ENCODE measurements at regions not wholly inside any gene's neighbourhood (a gene's known extent, or its start where the extent isn't known, plus 50 kb on each side); places are given as distances from the start of the nearest gene placed in this dataset.

DNA sequence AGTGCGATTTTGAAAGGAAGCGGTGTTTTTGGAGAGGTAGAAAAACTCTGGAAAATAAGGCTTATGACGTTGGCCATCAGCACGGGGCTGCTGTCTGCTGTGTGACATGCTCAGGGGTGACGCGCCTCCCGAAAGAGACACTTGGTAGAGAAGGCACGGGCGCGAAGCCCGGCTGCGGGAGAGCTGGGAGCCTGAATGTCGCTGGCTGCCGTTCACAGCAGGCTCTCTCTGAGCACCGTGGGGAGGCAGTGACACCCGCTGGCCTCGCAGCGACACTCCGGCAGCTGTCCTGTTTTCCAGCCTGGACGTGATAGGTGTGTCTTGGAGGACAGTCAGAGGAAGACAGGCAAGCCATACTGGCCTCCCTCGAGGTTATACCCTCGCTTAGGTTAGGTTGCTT, 759.1 kb upstream of the RBFOX1 start:
- DNase-seq (ENCODE audit: low spot score), result no peak
- H3K36me3 ChIP-seq (ENCODE audit: insufficient read depth, low read length), result no peaks in the 10 kb centered on the region
- H3K27ac ChIP-seq (ENCODE audit: low read depth, low read length, poor library complexity, severe bottlenecking), result no peak overlapping the region
- H3K9me3 ChIP-seq (ENCODE audit: low read length), result no peaks in the 10 kb centered on the region
- ChIA-PET CTCF (ENCODE audit: unreplicated experiment) (no interaction called here), POLR2A (no interaction called here)
- H3K4me1 ChIP-seq (ENCODE audit: insufficient read depth, low read length, poor library complexity, severe bottlenecking), result no peaks in the 10 kb centered on the region
- H3K4me2 ChIP-seq (ENCODE audit: low read length), result no peak overlapping the region
- no peak overlapping the region for H2AFZ ChIP-seq (ENCODE audit: low read length)
- H3K4me3 ChIP-seq (ENCODE audit: low read depth, low read length, poor library complexity, severe bottlenecking), result no peak overlapping the region
- no peaks in the 10 kb centered on the region for H3K9me2 ChIP-seq (ENCODE audit: insufficient read depth, low read length)
- intact Hi-C loops (cut with micrococcal nuclease; ENCODE audit: unreplicated experiment), result no loop called here
- no TSS peak for BruUV-seq (replicated peaks)
- no peak for TF ChIP-seq EZH2phosphoT487 (IDR thresholded peaks at IDR 0.05; ENCODE audit: borderline replicate concordance, low read depth, low read length)
- TF ChIP-seq, protein P1, sequence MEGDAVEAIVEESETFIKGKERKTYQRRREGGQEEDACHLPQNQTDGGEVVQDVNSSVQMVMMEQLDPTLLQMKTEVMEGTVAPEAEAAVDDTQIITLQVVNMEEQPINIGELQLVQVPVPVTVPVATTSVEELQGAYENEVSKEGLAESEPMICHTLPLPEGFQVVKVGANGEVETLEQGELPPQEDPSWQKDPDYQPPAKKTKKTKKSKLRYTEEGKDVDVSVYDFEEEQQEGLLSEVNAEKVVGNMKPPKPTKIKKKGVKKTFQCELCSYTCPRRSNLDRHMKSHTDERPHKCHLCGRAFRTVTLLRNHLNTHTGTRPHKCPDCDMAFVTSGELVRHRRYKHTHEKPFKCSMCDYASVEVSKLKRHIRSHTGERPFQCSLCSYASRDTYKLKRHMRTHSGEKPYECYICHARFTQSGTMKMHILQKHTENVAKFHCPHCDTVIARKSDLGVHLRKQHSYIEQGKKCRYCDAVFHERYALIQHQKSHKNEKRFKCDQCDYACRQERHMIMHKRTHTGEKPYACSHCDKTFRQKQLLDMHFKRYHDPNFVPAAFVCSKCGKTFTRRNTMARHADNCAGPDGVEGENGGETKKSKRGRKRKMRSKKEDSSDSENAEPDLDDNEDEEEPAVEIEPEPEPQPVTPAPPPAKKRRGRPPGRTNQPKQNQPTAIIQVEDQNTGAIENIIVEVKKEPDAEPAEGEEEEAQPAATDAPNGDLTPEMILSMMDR (conservative IDR thresholded peaks at IDR 0.05; ENCODE audit: low read length), result no peak
- H3K79me2 ChIP-seq (ENCODE audit: insufficient read depth, low read depth, low read length), result no peaks in the 10 kb centered on the region
- no peaks in the 10 kb centered on the region for H4K20me1 ChIP-seq (ENCODE audit: insufficient read depth, low read length)

DNA sequence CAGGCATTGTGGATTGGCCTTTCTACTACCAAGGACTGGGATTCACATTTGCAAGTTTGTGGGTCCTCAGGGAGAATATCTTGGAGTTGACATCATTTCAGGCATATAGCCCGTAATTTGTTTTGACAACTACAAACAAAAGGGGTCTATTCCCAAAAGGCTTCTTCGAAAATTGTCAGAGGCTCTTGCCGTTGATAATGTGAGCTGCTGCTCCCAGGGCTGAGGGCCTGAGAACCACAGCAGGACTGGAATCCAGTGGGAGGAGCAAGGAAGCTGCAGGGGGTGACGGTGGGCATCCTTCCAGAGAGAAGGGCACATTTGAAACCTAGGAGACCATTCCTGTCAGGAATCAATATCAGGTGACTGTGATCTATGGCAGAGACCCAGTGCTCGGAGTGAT, 761.6 kb upstream of the RBFOX1 start:
- no peaks in the 10 kb centered on the region for H3K4me1 ChIP-seq (ENCODE audit: insufficient read depth, low read length, poor library complexity, severe bottlenecking)
- H3K36me3 ChIP-seq (ENCODE audit: insufficient read depth, low read length), result no peaks in the 10 kb centered on the region
- DNase-seq (ENCODE audit: low spot score), result no peak
- H3K4me3 ChIP-seq (ENCODE audit: low read depth, low read length, poor library complexity, severe bottlenecking), result no peak overlapping the region
- H4K20me1 ChIP-seq (ENCODE audit: insufficient read depth, low read length), result no peaks in the 10 kb centered on the region
- intact Hi-C loops (cut with micrococcal nuclease; ENCODE audit: unreplicated experiment), result no loop called here
- H3K79me2 ChIP-seq (ENCODE audit: insufficient read depth, low read depth, low read length), result no peaks in the 10 kb centered on the region
- ChIA-PET POLR2A (no interaction called here), CTCF (ENCODE audit: unreplicated experiment) (no interaction called here)
- H3K4me2 ChIP-seq (ENCODE audit: low read length), result no peak overlapping the region
- no TSS peak for BruUV-seq (replicated peaks)
- no peaks in the 10 kb centered on the region for H3K9me2 ChIP-seq (ENCODE audit: insufficient read depth, low read length)
- no peak for TF ChIP-seq EZH2phosphoT487 (IDR thresholded peaks at IDR 0.05; ENCODE audit: borderline replicate concordance, low read depth, low read length)
- TF ChIP-seq, protein P1 (conservative IDR thresholded peaks at IDR 0.05; ENCODE audit: low read length), result no peak
- H2AFZ ChIP-seq (ENCODE audit: low read length), result no peak overlapping the region
- no peak overlapping the region for H3K27ac ChIP-seq (ENCODE audit: low read depth, low read length, poor library complexity, severe bottlenecking)
- no peaks in the 10 kb centered on the region for H3K9me3 ChIP-seq (ENCODE audit: low read length)

- no peaks in the 10 kb centered on the region for H3K36me3 ChIP-seq (ENCODE audit: insufficient read depth, low read length)
- intact Hi-C loops (cut with micrococcal nuclease; ENCODE audit: unreplicated experiment), result no loop called here
- POLR2A ChIA-PET, result no interaction called here
- no peak overlapping the region for H2AFZ ChIP-seq (ENCODE audit: low read length)
- no peaks in the 10 kb centered on the region for H4K20me1 ChIP-seq (ENCODE audit: insufficient read depth, low read length)
- H3K4me1 ChIP-seq (ENCODE audit: insufficient read depth, low read length, poor library complexity, severe bottlenecking), result no peaks in the 10 kb centered on the region
- TF ChIP-seq, protein P1 (conservative IDR thresholded peaks at IDR 0.05; ENCODE audit: low read length), result no peak
- TF ChIP-seq EZH2phosphoT487 (IDR thresholded peaks at IDR 0.05; ENCODE audit: borderline replicate concordance, low read depth, low read length), result no peak
- no peak overlapping the region for H3K4me3 ChIP-seq (ENCODE audit: low read depth, low read length, poor library complexity, severe bottlenecking)
- no peaks in the 10 kb centered on the region for H3K9me2 ChIP-seq (ENCODE audit: insufficient read depth, low read length)
- no peaks in the 10 kb centered on the region for H3K79me2 ChIP-seq (ENCODE audit: insufficient read depth, low read depth, low read length)
- no peak for DNase-seq (ENCODE audit: low spot score)
- H3K9me3 ChIP-seq (ENCODE audit: low read length), result no peaks in the 10 kb centered on the region
- CTCF ChIA-PET (ENCODE audit: unreplicated experiment), result no interaction called here
- H3K4me2 ChIP-seq (ENCODE audit: low read length), result no peak overlapping the region
- no peak overlapping the region for H3K27ac ChIP-seq (ENCODE audit: low read depth, low read length, poor library complexity, severe bottlenecking)
- no TSS peak for BruUV-seq (replicated peaks)
Observed at GRCh38 chr16:6570530-6570929, 762.1 kb upstream of the RBFOX1 start.
